ENCODE measurements at regions not wholly inside any gene's neighbourhood (a gene's known extent, or its start where the extent isn't known, plus 50 kb on each side); places are given as distances from the start of the nearest gene placed in this dataset.
"Not testable (repeated sequence)": the region's sequence is repeated elsewhere in the genome, so short reads cannot be mapped to it uniquely, and the experiment has no call there.

DNA sequence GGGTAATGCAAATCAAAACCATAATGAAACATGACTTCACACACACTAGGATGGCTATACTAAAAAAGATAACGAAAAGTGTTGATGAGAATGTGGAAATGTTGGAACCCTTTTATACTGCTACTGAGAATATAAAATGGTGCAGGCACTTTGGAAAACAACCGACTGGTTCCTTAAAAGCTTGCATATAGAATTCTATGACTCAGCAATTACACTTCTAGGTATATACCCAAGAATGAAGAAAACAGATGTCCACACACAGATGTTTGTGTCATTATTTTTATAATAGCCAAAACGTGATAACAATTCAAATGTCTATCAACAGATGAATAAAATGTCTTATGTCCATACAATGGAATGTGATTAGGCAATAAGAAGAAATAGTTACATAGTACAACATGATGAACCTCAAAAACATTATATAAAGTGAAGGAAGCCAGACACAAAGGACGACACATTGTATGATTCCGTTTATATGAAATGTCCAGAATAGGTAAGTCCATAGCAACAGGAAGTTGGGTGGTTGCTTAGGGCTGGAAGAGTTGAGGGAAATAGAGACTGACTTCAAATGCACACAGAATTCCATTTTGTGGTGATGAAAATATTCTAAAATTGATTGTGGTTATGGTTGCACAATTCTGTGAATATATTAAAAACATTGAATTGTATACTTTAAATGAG is 148.3 kb upstream of the PHYHIPL start:
- TF ChIP-seq, protein P1, sequence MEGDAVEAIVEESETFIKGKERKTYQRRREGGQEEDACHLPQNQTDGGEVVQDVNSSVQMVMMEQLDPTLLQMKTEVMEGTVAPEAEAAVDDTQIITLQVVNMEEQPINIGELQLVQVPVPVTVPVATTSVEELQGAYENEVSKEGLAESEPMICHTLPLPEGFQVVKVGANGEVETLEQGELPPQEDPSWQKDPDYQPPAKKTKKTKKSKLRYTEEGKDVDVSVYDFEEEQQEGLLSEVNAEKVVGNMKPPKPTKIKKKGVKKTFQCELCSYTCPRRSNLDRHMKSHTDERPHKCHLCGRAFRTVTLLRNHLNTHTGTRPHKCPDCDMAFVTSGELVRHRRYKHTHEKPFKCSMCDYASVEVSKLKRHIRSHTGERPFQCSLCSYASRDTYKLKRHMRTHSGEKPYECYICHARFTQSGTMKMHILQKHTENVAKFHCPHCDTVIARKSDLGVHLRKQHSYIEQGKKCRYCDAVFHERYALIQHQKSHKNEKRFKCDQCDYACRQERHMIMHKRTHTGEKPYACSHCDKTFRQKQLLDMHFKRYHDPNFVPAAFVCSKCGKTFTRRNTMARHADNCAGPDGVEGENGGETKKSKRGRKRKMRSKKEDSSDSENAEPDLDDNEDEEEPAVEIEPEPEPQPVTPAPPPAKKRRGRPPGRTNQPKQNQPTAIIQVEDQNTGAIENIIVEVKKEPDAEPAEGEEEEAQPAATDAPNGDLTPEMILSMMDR (conservative IDR thresholded peaks at IDR 0.05; ENCODE audit: low read depth, low read length) = no peak
- no peak overlapping the region for H3K4me3 ChIP-seq (ENCODE audit: low read depth, low read length)
- no peak for DNase-seq (ENCODE audit: low read depth)

DNA sequence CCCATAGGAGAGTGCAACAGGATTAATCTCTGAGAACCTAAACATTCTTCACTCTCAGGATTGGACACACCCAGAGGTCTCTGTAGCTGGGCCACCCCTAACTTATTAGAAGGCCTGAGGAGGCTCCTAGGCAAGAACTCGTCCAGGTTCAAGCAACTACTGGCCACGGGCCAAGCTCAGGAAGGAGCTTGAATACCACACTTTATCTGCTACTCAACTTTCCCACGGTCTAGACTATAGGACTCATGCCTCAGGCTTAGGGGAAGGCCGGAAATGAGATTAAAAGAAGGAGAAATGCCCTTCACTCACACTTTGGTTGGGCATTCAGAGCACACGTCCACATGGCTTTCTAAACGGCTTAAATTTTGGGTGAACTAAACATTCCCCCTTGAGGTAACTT is 142.8 kb upstream of the PHYHIPL start:
- TF ChIP-seq, protein P1 (conservative IDR thresholded peaks at IDR 0.05; ENCODE audit: low read depth, low read length) = no peak
- no peak for DNase-seq (ENCODE audit: low read depth)

DNA sequence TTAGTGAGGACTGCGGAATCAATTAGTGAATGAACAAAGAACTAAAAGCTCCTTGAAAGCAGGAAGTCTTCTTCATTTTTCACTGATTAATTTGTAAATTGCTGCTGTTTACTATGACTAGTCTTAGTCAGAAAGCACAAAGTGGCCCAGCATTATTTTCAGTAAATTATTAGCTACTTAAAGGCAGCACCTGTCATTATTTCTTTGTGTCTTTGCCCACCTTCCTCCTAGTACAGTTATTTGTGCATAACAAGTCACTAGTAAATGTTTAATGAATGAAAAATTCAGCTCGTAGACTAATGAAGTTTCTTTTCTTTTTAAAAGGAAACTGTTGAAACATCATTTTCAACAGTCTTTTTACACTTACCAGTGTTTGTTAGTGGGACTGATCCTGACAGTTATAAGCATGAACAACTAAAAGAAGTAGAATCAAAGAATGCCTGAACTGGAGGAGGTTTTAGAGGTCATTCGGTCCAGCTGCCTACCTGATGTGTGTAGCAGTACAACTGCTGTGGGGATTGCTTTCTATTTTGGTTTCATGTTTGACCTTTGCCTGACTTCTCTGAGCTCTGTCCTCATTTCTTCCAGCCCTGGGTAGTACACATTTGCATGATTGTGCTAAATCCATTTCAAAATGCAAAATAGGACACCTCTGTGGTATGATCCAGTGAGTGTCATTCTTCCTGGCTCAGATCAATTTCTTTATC is 140.0 kb upstream of the PHYHIPL start:
- peak overlapping the region; percentile 7 for H3K4me3 ChIP-seq (ENCODE audit: low read depth, low read length)
- TF ChIP-seq, protein P1 (conservative IDR thresholded peaks at IDR 0.05; ENCODE audit: low read depth, low read length) = no peak
- peak; percentile 55 for DNase-seq (ENCODE audit: low read depth)

More for the DNA sequence above, 142.8 kb upstream of the PHYHIPL start:
- H3K4me3 ChIP-seq (ENCODE audit: low read depth, low read length) = no peak overlapping the region

DNA sequence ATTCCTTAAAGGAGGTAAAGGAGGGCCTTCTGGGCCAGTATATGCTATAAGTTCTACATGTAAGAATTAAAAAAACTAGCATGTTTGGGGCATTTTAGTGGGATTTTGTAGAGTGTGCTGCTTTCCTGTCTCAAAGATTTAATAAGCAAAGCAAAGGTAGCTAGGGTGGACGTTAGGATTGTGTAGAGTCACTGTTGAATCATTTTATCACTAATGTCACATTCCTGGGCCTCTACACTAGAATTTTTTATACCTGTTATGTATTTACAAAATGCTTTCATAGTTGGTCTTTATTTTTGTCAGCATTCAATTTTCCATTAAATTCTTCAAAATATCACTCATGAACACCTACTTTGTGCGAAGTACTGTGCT is 139.4 kb upstream of the PHYHIPL start:
- TF ChIP-seq, protein P1 (conservative IDR thresholded peaks at IDR 0.05; ENCODE audit: low read depth, low read length) = no peak
- DNase-seq (ENCODE audit: low read depth) = no peak
- H3K4me3 ChIP-seq (ENCODE audit: low read depth, low read length) = no peak overlapping the region

DNA sequence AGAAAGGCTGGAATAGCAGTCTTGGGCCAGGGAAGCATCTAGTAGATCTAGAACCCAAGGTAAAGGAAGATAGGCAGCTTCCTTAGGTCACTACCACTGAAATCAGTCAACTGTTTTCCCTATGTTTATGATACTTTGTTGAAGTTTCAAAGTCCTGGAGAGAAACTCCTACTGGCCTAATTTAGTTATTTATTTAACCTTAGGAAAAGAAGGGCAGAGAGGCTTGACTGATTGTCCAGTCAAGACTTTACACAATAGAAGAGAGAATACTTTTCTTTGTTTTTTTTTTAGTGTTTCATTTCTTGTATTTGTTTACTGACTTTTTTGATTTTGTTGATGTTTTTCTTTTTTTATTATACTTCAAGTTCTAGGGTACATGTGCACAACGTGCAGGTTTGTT is 138.9 kb upstream of the PHYHIPL start:
- no peak for DNase-seq (ENCODE audit: low read depth)
- TF ChIP-seq, protein P1 (conservative IDR thresholded peaks at IDR 0.05; ENCODE audit: low read depth, low read length) = no peak
- H3K4me3 ChIP-seq (ENCODE audit: low read depth, low read length) = no peak overlapping the region

DNA sequence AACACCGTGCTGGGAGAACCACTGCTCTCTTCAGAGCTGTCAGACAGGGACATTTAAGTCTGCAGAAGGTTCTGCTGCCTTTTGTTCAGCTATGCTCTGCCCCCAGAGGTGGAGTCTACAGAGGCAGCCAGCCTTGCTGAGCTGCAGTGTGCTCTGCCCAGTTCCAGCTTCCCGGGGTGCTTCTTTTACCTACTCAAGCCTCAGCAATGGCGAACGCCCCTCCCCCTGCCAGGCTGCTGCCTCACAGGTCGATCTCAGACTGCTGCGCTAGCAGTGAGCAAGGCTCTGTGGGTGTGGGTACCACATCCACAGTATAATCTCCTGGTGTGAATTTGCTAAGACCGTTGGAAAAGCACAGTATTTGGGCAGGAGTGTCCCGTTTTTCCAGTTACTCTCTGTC is 133.1 kb upstream of the PHYHIPL start:
- DNase-seq (ENCODE audit: low read depth) = not testable (repeated sequence)
- peak overlapping the region; percentile 5 for H3K4me3 ChIP-seq (ENCODE audit: low read depth, low read length)

DNA sequence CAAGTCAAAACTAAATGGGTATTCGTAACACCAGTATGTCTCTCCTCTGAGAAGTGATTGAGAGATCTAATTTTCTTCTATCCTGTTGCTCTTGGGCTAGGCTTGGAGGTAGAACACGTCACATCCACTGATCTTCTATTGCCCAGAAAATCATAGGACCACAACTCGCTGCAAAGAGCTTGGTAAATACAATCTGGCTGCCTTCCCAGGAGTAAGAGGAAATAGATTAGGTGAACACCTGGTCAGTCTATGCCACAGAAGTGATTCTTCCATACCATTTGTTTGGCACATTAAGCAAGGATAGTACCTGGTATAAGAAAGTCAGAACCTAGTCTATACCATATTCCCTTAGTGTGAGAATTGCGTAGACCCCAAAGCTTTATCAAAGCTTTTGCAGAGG is 129.3 kb upstream of the PHYHIPL start:
- DNase-seq (ENCODE audit: low read depth) = no peak
- TF ChIP-seq, protein P1 (conservative IDR thresholded peaks at IDR 0.05; ENCODE audit: low read depth, low read length) = no peak

More for the DNA sequence above, 129.3 kb upstream of the PHYHIPL start:
- H3K4me3 ChIP-seq (ENCODE audit: low read depth, low read length) = no peak overlapping the region
